ENCODE measurements at regions not wholly inside any gene's neighbourhood (a gene's known extent, or its start where the extent isn't known, plus 50 kb on each side); places are given as distances from the start of the nearest gene placed in this dataset.
"Not testable (repeated sequence)": the region's sequence is repeated elsewhere in the genome, so short reads cannot be mapped to it uniquely, and the experiment has no call there.

- no peaks in the 10 kb centered on the region for H3K27me3 ChIP-seq
Observed at GRCh38 chr1:58233729-58234128, 312.8 kb downstream of the OMA1 start.

GRCh38 chr1:58231204-58231603 is 315.3 kb downstream of the OMA1 start:
- H3K9me3 ChIP-seq, result no peaks in the 10 kb centered on the region
- no peaks in the 10 kb centered on the region for H3K4me1 ChIP-seq
- H3K27ac ChIP-seq, result no peak overlapping the region
- intact Hi-C loops (cut with DNase I), result no loop called here
- no peaks in the 10 kb centered on the region for H3K36me3 ChIP-seq
- DNase-seq, result no peak
- H3K4me3 ChIP-seq, result no peak overlapping the region
- TF ChIP-seq, protein P1, sequence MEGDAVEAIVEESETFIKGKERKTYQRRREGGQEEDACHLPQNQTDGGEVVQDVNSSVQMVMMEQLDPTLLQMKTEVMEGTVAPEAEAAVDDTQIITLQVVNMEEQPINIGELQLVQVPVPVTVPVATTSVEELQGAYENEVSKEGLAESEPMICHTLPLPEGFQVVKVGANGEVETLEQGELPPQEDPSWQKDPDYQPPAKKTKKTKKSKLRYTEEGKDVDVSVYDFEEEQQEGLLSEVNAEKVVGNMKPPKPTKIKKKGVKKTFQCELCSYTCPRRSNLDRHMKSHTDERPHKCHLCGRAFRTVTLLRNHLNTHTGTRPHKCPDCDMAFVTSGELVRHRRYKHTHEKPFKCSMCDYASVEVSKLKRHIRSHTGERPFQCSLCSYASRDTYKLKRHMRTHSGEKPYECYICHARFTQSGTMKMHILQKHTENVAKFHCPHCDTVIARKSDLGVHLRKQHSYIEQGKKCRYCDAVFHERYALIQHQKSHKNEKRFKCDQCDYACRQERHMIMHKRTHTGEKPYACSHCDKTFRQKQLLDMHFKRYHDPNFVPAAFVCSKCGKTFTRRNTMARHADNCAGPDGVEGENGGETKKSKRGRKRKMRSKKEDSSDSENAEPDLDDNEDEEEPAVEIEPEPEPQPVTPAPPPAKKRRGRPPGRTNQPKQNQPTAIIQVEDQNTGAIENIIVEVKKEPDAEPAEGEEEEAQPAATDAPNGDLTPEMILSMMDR (IDR thresholded peaks at IDR 0.05), result no peak
- TF ChIP-seq POLR2A (IDR thresholded peaks at IDR 0.05), result no peak
- no peaks in the 10 kb centered on the region for H3K27me3 ChIP-seq
- 36 to 54% methylated on average over 1 of the region's 1 CpG for WGBS, 2 donors

More at GRCh38 chr1:58233729-58234128, 312.8 kb downstream of the OMA1 start:
- H3K27ac ChIP-seq, result no peak overlapping the region
- no peaks in the 10 kb centered on the region for H3K36me3 ChIP-seq
- TF ChIP-seq POLR2A (IDR thresholded peaks at IDR 0.05), result no peak
- TF ChIP-seq, protein P1 (IDR thresholded peaks at IDR 0.05), result no peak
- WGBS, 2 donors, result 53 to 81% methylated on average over 3 of the region's 3 CpGs
- intact Hi-C loops (cut with DNase I), result no loop called here
- DNase-seq, result no peak
- no peaks in the 10 kb centered on the region for H3K9me3 ChIP-seq
- no peak overlapping the region for H3K4me3 ChIP-seq
- H3K4me1 ChIP-seq, result no peaks in the 10 kb centered on the region

DNA sequence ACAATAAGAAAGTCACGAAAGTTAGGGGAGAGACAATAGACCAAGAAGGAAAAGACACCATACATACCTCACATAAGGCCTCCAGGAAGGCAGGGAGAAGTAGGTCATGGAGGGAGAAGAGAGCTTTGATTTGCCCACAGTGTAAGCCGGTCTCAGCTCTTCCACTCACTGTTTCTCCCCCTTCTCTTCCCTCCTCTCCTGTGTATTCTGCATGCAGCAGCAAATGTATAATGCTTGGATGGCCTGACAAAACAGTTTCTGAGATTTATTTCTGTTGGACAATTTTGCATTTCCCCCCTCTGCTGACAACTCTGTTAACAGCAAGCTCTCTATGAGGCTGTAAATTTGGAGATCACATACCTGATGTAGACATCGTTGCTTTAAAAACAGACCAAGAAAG is 318.9 kb downstream of the OMA1 start:
- Histone ChIP-seq H3K27me3 (no peaks in the 10 kb centered on the region), H3K36me3 (no peaks in the 10 kb centered on the region), H3K4me3 (no peak overlapping the region), H3K9me3 (no peaks in the 10 kb centered on the region), H3K4me1 (no peaks in the 10 kb centered on the region), H3K27ac (no peak overlapping the region)
- TF ChIP-seq, protein P1 (IDR thresholded peaks at IDR 0.05), result no peak
- TF ChIP-seq POLR2A (IDR thresholded peaks at IDR 0.05), result no peak
- DNase-seq, result no peak
- intact Hi-C loops (cut with DNase I), result no loop called here
- 68 to 86% methylated on average over 3 of the region's 3 CpGs for WGBS, 2 donors

DNA sequence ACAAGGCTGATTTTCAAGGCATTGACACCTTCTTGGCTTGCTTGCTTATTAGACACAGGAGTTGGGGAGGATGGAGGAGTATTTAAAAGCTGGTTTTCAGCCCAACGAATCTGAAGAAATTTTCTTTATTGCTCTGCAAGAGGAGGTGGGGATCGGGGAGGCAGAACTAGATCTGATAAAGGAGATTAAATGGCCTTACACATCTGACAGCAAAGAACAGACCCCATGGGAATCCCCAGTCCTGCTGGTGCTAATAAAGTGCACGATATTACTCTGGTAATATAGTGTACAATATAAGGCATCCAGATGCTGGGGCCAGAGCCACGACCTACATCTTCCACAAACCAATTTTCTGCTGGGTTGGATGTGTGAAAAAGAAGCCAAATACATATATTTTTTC is 323.0 kb downstream of the OMA1 start:
- H3K27ac ChIP-seq, result no peak overlapping the region
- H3K36me3 ChIP-seq, result no peaks in the 10 kb centered on the region
- H3K4me1 ChIP-seq, result no peaks in the 10 kb centered on the region
- H3K9me3 ChIP-seq, result no peaks in the 10 kb centered on the region
- 64 to 77% methylated on average over 4 of the region's 4 CpGs for WGBS, 2 donors
- intact Hi-C loops (cut with DNase I), result no loop called here
- DNase-seq, result no peak
- no peaks in the 10 kb centered on the region for H3K27me3 ChIP-seq
- TF ChIP-seq POLR2A (IDR thresholded peaks at IDR 0.05), result no peak
- TF ChIP-seq, protein P1 (IDR thresholded peaks at IDR 0.05), result no peak
- no peak overlapping the region for H3K4me3 ChIP-seq

GRCh38 chr1:58220836-58221472 is 325.6 kb downstream of the OMA1 start:
- intact Hi-C loops (cut with DNase I), result no loop called here
- TF ChIP-seq, protein P1 (IDR thresholded peaks at IDR 0.05), result no peak
- TF ChIP-seq POLR2A (IDR thresholded peaks at IDR 0.05), result no peak
- Histone ChIP-seq H3K27me3 (no peaks in the 10 kb centered on the region), H3K36me3 (no peaks in the 10 kb centered on the region), H3K27ac (no peak overlapping the region), H3K4me3 (no peak overlapping the region), H3K4me1 (no peaks in the 10 kb centered on the region), H3K9me3 (no peaks in the 10 kb centered on the region)
- 43 to 62% methylated on average over 4 of the region's 4 CpGs for WGBS, 2 donors
- DNase-seq, result no peak

GRCh38 chr1:58216169-58216568 is 330.4 kb downstream of the OMA1 start:
- H3K27ac ChIP-seq; H3K9me3 ChIP-seq; H3K36me3 ChIP-seq; H3K27me3 ChIP-seq; H3K4me1 ChIP-seq; intact Hi-C loops (cut with DNase I); DNase-seq; H3K4me3 ChIP-seq: not testable (repeated sequence)
- WGBS, 2 donors, result 85 to 94% methylated on average over 3 of the region's 3 CpGs
